ENCODE measurements at regions not wholly inside any gene's neighbourhood (a gene's known extent, or its start where the extent isn't known, plus 50 kb on each side); places are given as distances from the start of the nearest gene placed in this dataset.

GRCh38 chr10:36057180-36057579 is 415.1 kb upstream of the FZD8 start:
- Histone ChIP-seq H3K36me3 (no peaks in the 10 kb centered on the region), H3K27ac (no peak overlapping the region), H3K4me2 (0 out of 22 replicates have a peak overlapping the region, but pooled peaks of 1 of the 11 experiments have one; percentile 3), H3K4me3 (no peak overlapping the region), H3K9me3 (replicated peaks in 1 of 11) (peaks cover 18 to 47% (median 36%) of the 10 kb centered on the region in 11 experiments), H4K20me1 (no peaks in the 10 kb centered on the region), H3K27me3 (no peaks in the 10 kb centered on the region), H3K4me1 (peaks cover 0 to 12% (median 3%) of the 10 kb centered on the region in 10 experiments; a peak in 9 of 20 replicates), H3K9ac (no peak overlapping the region)
- TF ChIP-seq Cebpa-rat (IDR thresholded peaks at IDR 0.05): no peak

- no peak overlapping the region for H3K4me3 ChIP-seq
- peaks cover 0 to 22% (median 11%) of the 10 kb centered on the region in 11 experiments; a peak in 13 of 22 replicates for H3K9me3 ChIP-seq (replicated peaks in 1 of 11)
- H3K4me2 ChIP-seq: no peak overlapping the region
- no peaks in the 10 kb centered on the region for H3K27me3 ChIP-seq
- H3K9ac ChIP-seq: no peak overlapping the region
- H3K4me1 ChIP-seq: peaks cover 0 to 21% (median 14%) of the 10 kb centered on the region in 10 experiments; a peak in 14 of 20 replicates
- H4K20me1 ChIP-seq: no peaks in the 10 kb centered on the region
- TF ChIP-seq Cebpa-rat (IDR thresholded peaks at IDR 0.05): no peak
- no peaks in the 10 kb centered on the region for H3K36me3 ChIP-seq
- no peak overlapping the region for H3K27ac ChIP-seq
Observed at GRCh38 chr10:36053775-36054174, 411.7 kb upstream of the FZD8 start.

- H3K4me1 ChIP-seq: peaks cover 0 to 21% (median 14%) of the 10 kb centered on the region in 10 experiments; a peak in 14 of 20 replicates
- H3K4me2 ChIP-seq: no peak overlapping the region
- no peak for TF ChIP-seq Cebpa-rat (IDR thresholded peaks at IDR 0.05)
Observed at GRCh38 chr10:36053271-36053670, 411.2 kb upstream of the FZD8 start.

GRCh38 chr10:36051500-36051991 is 409.4 kb upstream of the FZD8 start:
- Histone ChIP-seq H3K9ac (no peak overlapping the region; a peak in 1 of 22 replicates), H3K36me3 (no peaks in the 10 kb centered on the region), H3K4me1 (peaks cover 0 to 21% (median 14%) of the 10 kb centered on the region in 10 experiments; a peak in 14 of 20 replicates), H3K4me3 (no peak overlapping the region), H3K9me3 (replicated peaks in 1 of 11) (peaks cover 0 to 11% (median 5%) of the 10 kb centered on the region in 11 experiments; a peak in 7 of 22 replicates), H3K27me3 (no peaks in the 10 kb centered on the region), H3K4me2 (peak overlapping the region in 9 of 11 experiments; percentile 22 to 74 (median 58); a peak in 16 of 22 replicates), H3K27ac (no peak overlapping the region), H4K20me1 (no peaks in the 10 kb centered on the region)
- TF ChIP-seq Cebpa-rat (IDR thresholded peaks at IDR 0.05): no peak

More at GRCh38 chr10:36053271-36053670, 411.2 kb upstream of the FZD8 start:
- no peaks in the 10 kb centered on the region for H3K27me3 ChIP-seq
- H3K9ac ChIP-seq: no peak overlapping the region
- no peak overlapping the region for H3K27ac ChIP-seq
- H3K4me3 ChIP-seq: no peak overlapping the region
- H3K9me3 ChIP-seq (replicated peaks in 1 of 11): peaks cover 0 to 17% (median 7%) of the 10 kb centered on the region in 11 experiments; a peak in 13 of 22 replicates
- no peaks in the 10 kb centered on the region for H4K20me1 ChIP-seq
- H3K36me3 ChIP-seq: no peaks in the 10 kb centered on the region

- Histone ChIP-seq H3K27ac (no peak overlapping the region), H3K4me1 (peaks cover 0 to 21% (median 14%) of the 10 kb centered on the region in 10 experiments; a peak in 13 of 20 replicates), H3K36me3 (no peaks in the 10 kb centered on the region), H3K9ac (no peak overlapping the region; a peak in 1 of 22 replicates), H3K9me3 (replicated peaks in 1 of 11) (peaks cover 0 to 11% (median 5%) of the 10 kb centered on the region in 11 experiments; a peak in 7 of 22 replicates), H3K4me2 (peak overlapping the region in 9 of 11 experiments; percentile 22 to 74 (median 58); a peak in 16 of 22 replicates), H4K20me1 (no peaks in the 10 kb centered on the region), H3K27me3 (no peaks in the 10 kb centered on the region), H3K4me3 (no peak overlapping the region)
- TF ChIP-seq Cebpa-rat (IDR thresholded peaks at IDR 0.05): no peak
Observed at GRCh38 chr10:36050763-36051499, 408.8 kb upstream of the FZD8 start.

GRCh38 chr10:36048780-36049179 is 406.7 kb upstream of the FZD8 start:
- TF ChIP-seq Cebpa-rat (IDR thresholded peaks at IDR 0.05): no peak
- no peak overlapping the region for H3K4me3 ChIP-seq
- no peaks in the 10 kb centered on the region for H4K20me1 ChIP-seq
- H3K27me3 ChIP-seq: no peaks in the 10 kb centered on the region
- H3K9me3 ChIP-seq (replicated peaks in 1 of 11): no peaks in the 10 kb centered on the region
- no peak overlapping the region for H3K27ac ChIP-seq
- H3K4me2 ChIP-seq: no peak overlapping the region
- H3K36me3 ChIP-seq: no peaks in the 10 kb centered on the region
- peaks cover 0 to 21% (median 14%) of the 10 kb centered on the region in 10 experiments; a peak in 13 of 20 replicates for H3K4me1 ChIP-seq
- no peak overlapping the region for H3K9ac ChIP-seq

- H3K9me3 ChIP-seq (replicated peaks in 1 of 11): no peaks in the 10 kb centered on the region
- no peak for TF ChIP-seq Cebpa-rat (IDR thresholded peaks at IDR 0.05)
- no peak overlapping the region for H3K4me2 ChIP-seq
- no peak overlapping the region for H3K9ac ChIP-seq
- H3K36me3 ChIP-seq: no peaks in the 10 kb centered on the region
- H3K4me3 ChIP-seq: no peak overlapping the region
- H4K20me1 ChIP-seq: no peaks in the 10 kb centered on the region
- peaks cover 0 to 21% (median 14%) of the 10 kb centered on the region in 10 experiments; a peak in 13 of 20 replicates for H3K4me1 ChIP-seq
- no peak overlapping the region for H3K27ac ChIP-seq
- no peaks in the 10 kb centered on the region for H3K27me3 ChIP-seq
Observed at GRCh38 chr10:36048236-36048635, 406.1 kb upstream of the FZD8 start.

- no peaks in the 10 kb centered on the region for H3K4me1 ChIP-seq
- TF ChIP-seq Cebpa-rat (IDR thresholded peaks at IDR 0.05): no peak
Observed at GRCh38 chr10:36042135-36042534, 400.0 kb upstream of the FZD8 start.

GRCh38 chr10:36038316-36038955 is 396.3 kb upstream of the FZD8 start:
- Histone ChIP-seq H3K4me2 (no peak overlapping the region), H3K9ac (no peak overlapping the region), H4K20me1 (no peaks in the 10 kb centered on the region), H3K9me3 (replicated peaks in 1 of 11) (no peaks in the 10 kb centered on the region), H3K36me3 (no peaks in the 10 kb centered on the region), H3K4me1 (no peaks in the 10 kb centered on the region), H3K27ac (no peak overlapping the region), H3K4me3 (no peak overlapping the region), H3K27me3 (no peaks in the 10 kb centered on the region)
- no peak for TF ChIP-seq Cebpa-rat (IDR thresholded peaks at IDR 0.05)

More at GRCh38 chr10:36042135-36042534, 400.0 kb upstream of the FZD8 start:
- H3K27me3 ChIP-seq: no peaks in the 10 kb centered on the region
- no peak overlapping the region for H3K4me2 ChIP-seq
- H3K27ac ChIP-seq: no peak overlapping the region
- no peak overlapping the region for H3K9ac ChIP-seq
- no peaks in the 10 kb centered on the region for H3K36me3 ChIP-seq
- H4K20me1 ChIP-seq: no peaks in the 10 kb centered on the region
- no peaks in the 10 kb centered on the region for H3K9me3 ChIP-seq (replicated peaks in 1 of 11)
- no peak overlapping the region for H3K4me3 ChIP-seq

Data from BLaER1 treated with 17β-estradiol and CSF1 and Interleukin-3, amounts not matched to agents 10 nM and 100 nM (cell line).